ES-I3 (cell line): ENCODE measurements at regions not wholly inside any gene's neighbourhood (a gene's known extent, or its start where the extent isn't known, plus 50 kb on each side); places are given as distances from the start of the nearest gene placed in this dataset.
"Not testable (repeated sequence)": the region's sequence is repeated elsewhere in the genome, so short reads cannot be mapped to it uniquely, and the experiment has no call there.

Source experiments
- H3K36me3 ChIP-seq: 2 replicates; pipeline ENCODE4 v1.6.1; 2013; ENCODE audit warnings: mild to moderate bottlenecking, low read length, control low read depth, moderate library complexity; ENCODE audit not compliant: insufficient read depth
- H3K4me1 ChIP-seq: 2 replicates; pipeline ENCODE4 v1.6.1; 2013; ENCODE audit warnings: mild to moderate bottlenecking, control low read depth, low read length; ENCODE audit not compliant: insufficient read depth
- H3K9ac ChIP-seq: 2 replicates; pipeline ENCODE4 v1.6.1; 2013; ENCODE audit warnings: low read depth, mild to moderate bottlenecking, low read length, moderate library complexity
- H3K9me3 ChIP-seq: 2 replicates; pipeline ENCODE4 v1.6.1; 2013; ENCODE audit warnings: mild to moderate bottlenecking, low read length, moderate library complexity; ENCODE audit not compliant: control insufficient read depth, insufficient read depth

- Histone ChIP-seq H3K36me3 (no peaks in the 10 kb centered on the region), H3K9me3 (0 out of 2 replicates have a peak, but pooled peaks cover 2% of the 10 kb centered on the region), H3K9ac (no peak overlapping the region), H3K4me1 (peaks cover 17% of the 10 kb centered on the region)
Observed at GRCh38 chr3:90041995-90042394, 934.6 kb downstream of the EPHA3 start.

- peaks cover 11% of the 10 kb centered on the region; the same call in 1 of the 2 replicates for H3K4me1 ChIP-seq
- 0 out of 2 replicates have a peak, but pooled peaks cover 2% of the 10 kb centered on the region for H3K9me3 ChIP-seq
- H3K9ac ChIP-seq = no peak overlapping the region
Observed at GRCh38 chr3:90043287-90043686, 935.9 kb downstream of the EPHA3 start.

GRCh38 chr3:90044084-90044816 lies 936.8 kb downstream of the EPHA3 start:
- H3K4me1 ChIP-seq = peaks cover 6% of the 10 kb centered on the region; the same call in 1 of the 2 replicates
- H3K9me3 ChIP-seq = peaks cover 3% of the 10 kb centered on the region; the same call in 1 of the 2 replicates
- H3K9ac ChIP-seq = no peak overlapping the region
- H3K36me3 ChIP-seq = no peaks in the 10 kb centered on the region

More at GRCh38 chr3:90043287-90043686, 935.9 kb downstream of the EPHA3 start:
- no peaks in the 10 kb centered on the region for H3K36me3 ChIP-seq

- H3K36me3 ChIP-seq = no peaks in the 10 kb centered on the region
- no peaks in the 10 kb centered on the region for H3K4me1 ChIP-seq
- H3K9ac ChIP-seq = no peak overlapping the region
- H3K9me3 ChIP-seq = peaks cover 6% of the 10 kb centered on the region
Observed at GRCh38 chr3:90052425-90052950, 945.1 kb downstream of the EPHA3 start.

GRCh38 chr3:90054311-90054710 lies 946.9 kb downstream of the EPHA3 start:
- Histone ChIP-seq H3K4me1 (no peaks in the 10 kb centered on the region), H3K36me3 (no peaks in the 10 kb centered on the region), H3K9me3 (peaks cover 6% of the 10 kb centered on the region; the same call in 1 of the 2 replicates), H3K9ac (no peak overlapping the region)

- no peaks in the 10 kb centered on the region for H3K9me3 ChIP-seq
- H3K36me3 ChIP-seq = no peaks in the 10 kb centered on the region
- H3K9ac ChIP-seq = no peak overlapping the region
- no peaks in the 10 kb centered on the region for H3K4me1 ChIP-seq
Observed at GRCh38 chr3:90055666-90056065, 948.2 kb downstream of the EPHA3 start.

- no peaks in the 10 kb centered on the region for H3K4me1 ChIP-seq
- H3K36me3 ChIP-seq = no peaks in the 10 kb centered on the region
- H3K9me3 ChIP-seq = no peaks in the 10 kb centered on the region
- H3K9ac ChIP-seq = no peak overlapping the region
Observed at GRCh38 chr3:90056281-90057032, 949.0 kb downstream of the EPHA3 start.

- Histone ChIP-seq H3K4me1 (no peaks in the 10 kb centered on the region), H3K36me3 (no peaks in the 10 kb centered on the region), H3K9ac (no peak overlapping the region), H3K9me3 (peaks cover 10% of the 10 kb centered on the region; the same call in 1 of the 2 replicates)
Observed at GRCh38 chr3:90062016-90062415, 954.6 kb downstream of the EPHA3 start.

- H3K36me3 ChIP-seq = no peaks in the 10 kb centered on the region
- no peaks in the 10 kb centered on the region; the same call in 1 of the 2 replicates for H3K4me1 ChIP-seq
- peaks cover 10% of the 10 kb centered on the region; the same call in 1 of the 2 replicates for H3K9me3 ChIP-seq
- no peak overlapping the region for H3K9ac ChIP-seq
Observed at GRCh38 chr3:90062631-90063200, 955.3 kb downstream of the EPHA3 start.

GRCh38 chr3:90068783-90069182 lies 961.4 kb downstream of the EPHA3 start:
- H3K4me1 ChIP-seq = peaks cover 20% of the 10 kb centered on the region
- H3K9ac ChIP-seq = no peak overlapping the region
- no peaks in the 10 kb centered on the region for H3K36me3 ChIP-seq
- peaks cover 7% of the 10 kb centered on the region for H3K9me3 ChIP-seq

- Histone ChIP-seq H3K4me1 (peaks cover 20% of the 10 kb centered on the region), H3K9ac (no peak overlapping the region)
Observed at GRCh38 chr3:90069748-90070147, 962.3 kb downstream of the EPHA3 start.

GRCh38 chr3:90076136-90076535 lies 968.7 kb downstream of the EPHA3 start:
- Histone ChIP-seq H3K9ac (no peak overlapping the region), H3K9me3 (peaks cover 7% of the 10 kb centered on the region), H3K4me1 (peaks cover 25% of the 10 kb centered on the region), H3K36me3 (no peaks in the 10 kb centered on the region)

More at GRCh38 chr3:90069748-90070147, 962.3 kb downstream of the EPHA3 start:
- Histone ChIP-seq H3K9me3 (peaks cover 7% of the 10 kb centered on the region), H3K36me3 (no peaks in the 10 kb centered on the region)

- peaks cover 39% of the 10 kb centered on the region for H3K4me1 ChIP-seq
- peaks cover 14% of the 10 kb centered on the region for H3K36me3 ChIP-seq
- no peaks in the 10 kb centered on the region for H3K9me3 ChIP-seq
- H3K9ac ChIP-seq = no peak overlapping the region
Observed at GRCh38 chr3:90080988-90081387, 973.6 kb downstream of the EPHA3 start.

- peaks cover 27% of the 10 kb centered on the region for H3K36me3 ChIP-seq
- peak overlapping the region; percentile 67 for H3K9ac ChIP-seq
- H3K9me3 ChIP-seq = not testable (repeated sequence)
- peaks cover 23% of the 10 kb centered on the region for H3K4me1 ChIP-seq
Observed at GRCh38 chr3:90086297-90086696, 978.9 kb downstream of the EPHA3 start.
